ENCODE measurements at regions not wholly inside any gene's neighbourhood (a gene's known extent, or its start where the extent isn't known, plus 50 kb on each side); places are given as distances from the start of the nearest gene placed in this dataset.
"Not testable (repeated sequence)": the region's sequence is repeated elsewhere in the genome, so short reads cannot be mapped to it uniquely, and the experiment has no call there.

DNA sequence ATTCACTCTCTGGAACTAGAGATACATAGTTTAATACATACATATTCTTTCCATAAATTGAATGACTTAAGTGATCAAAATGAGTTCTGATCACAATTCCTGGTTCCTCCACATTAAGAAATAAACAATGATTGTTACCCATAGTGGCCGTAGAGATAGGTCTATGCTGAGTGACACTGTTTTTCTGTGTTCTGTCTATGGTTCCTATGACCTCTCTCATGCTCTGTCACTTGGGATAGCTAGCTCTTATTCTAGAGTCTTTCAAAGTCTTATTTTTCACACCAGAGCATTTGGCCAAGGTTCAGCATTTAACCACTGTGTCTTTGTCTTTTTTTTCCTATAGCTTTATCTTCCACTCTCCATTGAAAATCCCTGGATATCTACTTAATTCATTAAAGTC, 132.4 kb downstream of the GOLGA6L6 start:
- H3K36me3 ChIP-seq (ENCODE audit: low read depth, missing control alignments), result no peaks in the 10 kb centered on the region
- WGBS, 2 donors, result 68 to 88% methylated on average over 1 of the region's 1 CpG
- TF ChIP-seq, protein P1, sequence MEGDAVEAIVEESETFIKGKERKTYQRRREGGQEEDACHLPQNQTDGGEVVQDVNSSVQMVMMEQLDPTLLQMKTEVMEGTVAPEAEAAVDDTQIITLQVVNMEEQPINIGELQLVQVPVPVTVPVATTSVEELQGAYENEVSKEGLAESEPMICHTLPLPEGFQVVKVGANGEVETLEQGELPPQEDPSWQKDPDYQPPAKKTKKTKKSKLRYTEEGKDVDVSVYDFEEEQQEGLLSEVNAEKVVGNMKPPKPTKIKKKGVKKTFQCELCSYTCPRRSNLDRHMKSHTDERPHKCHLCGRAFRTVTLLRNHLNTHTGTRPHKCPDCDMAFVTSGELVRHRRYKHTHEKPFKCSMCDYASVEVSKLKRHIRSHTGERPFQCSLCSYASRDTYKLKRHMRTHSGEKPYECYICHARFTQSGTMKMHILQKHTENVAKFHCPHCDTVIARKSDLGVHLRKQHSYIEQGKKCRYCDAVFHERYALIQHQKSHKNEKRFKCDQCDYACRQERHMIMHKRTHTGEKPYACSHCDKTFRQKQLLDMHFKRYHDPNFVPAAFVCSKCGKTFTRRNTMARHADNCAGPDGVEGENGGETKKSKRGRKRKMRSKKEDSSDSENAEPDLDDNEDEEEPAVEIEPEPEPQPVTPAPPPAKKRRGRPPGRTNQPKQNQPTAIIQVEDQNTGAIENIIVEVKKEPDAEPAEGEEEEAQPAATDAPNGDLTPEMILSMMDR (IDR thresholded peaks at IDR 0.05), result no peak
- no peak for DNase-seq
- H3K9me3 ChIP-seq, result no peaks in the 10 kb centered on the region
- H3K27me3 ChIP-seq, result no peaks in the 10 kb centered on the region
- H3K27ac ChIP-seq, result no peak overlapping the region
- H3K4me3 ChIP-seq, result no peak overlapping the region
- intact Hi-C loops (cut with DNase I; ENCODE audit: low total_unique reads), result no loop called here
- H3K4me1 ChIP-seq, result no peaks in the 10 kb centered on the region

DNA sequence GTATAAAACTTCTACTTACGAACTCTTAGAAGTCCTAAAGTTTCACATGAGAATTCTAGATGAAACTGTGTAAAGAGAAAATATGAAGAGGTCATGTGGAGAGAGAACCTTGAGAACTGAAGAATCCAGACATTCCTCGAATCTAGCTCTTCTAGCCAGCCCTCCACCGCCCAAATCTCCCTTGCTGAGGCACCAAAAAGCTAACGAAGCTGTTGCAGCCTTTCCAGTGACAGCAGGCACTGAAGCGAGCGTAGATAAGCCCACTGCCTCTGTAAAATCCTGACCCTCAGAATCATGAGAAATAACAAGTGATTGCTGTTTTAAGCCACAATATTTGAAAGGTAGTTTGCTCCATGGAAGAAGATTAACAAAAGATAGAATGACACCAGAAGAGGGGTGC, 134.0 kb downstream of the GOLGA6L6 start:
- no peaks in the 10 kb centered on the region for H3K9me3 ChIP-seq
- 56 to 63% methylated on average over 6 of the region's 6 CpGs for WGBS, 2 donors
- H3K4me3 ChIP-seq, result no peak overlapping the region
- no peaks in the 10 kb centered on the region for H3K36me3 ChIP-seq (ENCODE audit: low read depth, missing control alignments)
- no peak overlapping the region for H3K27ac ChIP-seq
- no peaks in the 10 kb centered on the region for H3K27me3 ChIP-seq
- no peak for DNase-seq
- TF ChIP-seq, protein P1 (IDR thresholded peaks at IDR 0.05), result no peak
- TF ChIP-seq POLR2A (IDR thresholded peaks at IDR 0.05), result no peak
- intact Hi-C loops (cut with DNase I; ENCODE audit: low total_unique reads), result no loop called here
- no peaks in the 10 kb centered on the region for H3K4me1 ChIP-seq

DNA sequence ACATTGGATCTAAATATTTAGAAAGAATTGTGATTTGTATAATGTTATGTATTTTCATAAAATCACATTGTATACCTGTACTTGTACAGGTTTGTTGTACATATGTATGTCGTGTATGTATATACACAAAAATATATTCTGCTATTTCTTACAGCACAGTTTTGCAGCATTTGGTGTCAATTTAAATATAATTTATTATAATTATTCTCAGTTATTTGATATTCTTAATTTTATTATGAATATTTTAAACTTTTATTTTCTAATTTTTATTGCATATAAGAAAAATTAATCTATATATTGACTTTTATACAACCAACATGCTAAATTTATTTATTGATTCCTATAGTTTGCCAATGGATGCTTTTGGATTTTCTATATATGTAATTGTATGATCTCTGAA, 137.0 kb downstream of the GOLGA6L6 start:
- 57 to 63% methylated on average over 1 of the region's 1 CpG for whole genome bisulfite sequencing, 2 donors
- DNase-seq; H3K36me3 ChIP-seq (ENCODE audit: low read depth, missing control alignments); H3K27me3 ChIP-seq; H3K27ac ChIP-seq; H3K4me1 ChIP-seq; H3K4me3 ChIP-seq; H3K9me3 ChIP-seq; intact Hi-C loops (cut with DNase I; ENCODE audit: low total_unique reads): not testable (repeated sequence)

DNA sequence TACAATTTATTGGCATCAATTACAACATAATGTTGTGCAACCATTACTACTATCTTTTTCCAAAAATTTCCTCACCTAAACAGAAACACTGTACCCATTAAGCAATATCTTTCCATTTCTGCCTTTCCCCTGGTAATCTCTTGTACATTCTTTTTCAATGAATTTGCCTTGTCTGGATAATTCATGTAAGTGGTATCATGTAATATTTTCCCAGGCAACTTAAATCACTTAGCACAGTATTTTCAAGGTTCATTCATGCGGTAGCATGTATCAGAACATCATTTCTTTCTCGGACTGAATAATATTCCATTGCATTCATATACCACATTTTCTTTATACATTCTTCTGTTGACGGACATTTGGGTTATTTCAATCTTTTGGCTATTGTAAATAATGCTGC, 139.0 kb downstream of the GOLGA6L6 start:
- H3K27me3 ChIP-seq; H3K4me1 ChIP-seq; DNase-seq; H3K4me3 ChIP-seq; H3K9me3 ChIP-seq; H3K27ac ChIP-seq; H3K36me3 ChIP-seq (ENCODE audit: low read depth, missing control alignments); intact Hi-C loops (cut with DNase I; ENCODE audit: low total_unique reads): not testable (repeated sequence)
- 86 to 92% methylated on average over 3 of the region's 3 CpGs for WGBS, 2 donors

DNA sequence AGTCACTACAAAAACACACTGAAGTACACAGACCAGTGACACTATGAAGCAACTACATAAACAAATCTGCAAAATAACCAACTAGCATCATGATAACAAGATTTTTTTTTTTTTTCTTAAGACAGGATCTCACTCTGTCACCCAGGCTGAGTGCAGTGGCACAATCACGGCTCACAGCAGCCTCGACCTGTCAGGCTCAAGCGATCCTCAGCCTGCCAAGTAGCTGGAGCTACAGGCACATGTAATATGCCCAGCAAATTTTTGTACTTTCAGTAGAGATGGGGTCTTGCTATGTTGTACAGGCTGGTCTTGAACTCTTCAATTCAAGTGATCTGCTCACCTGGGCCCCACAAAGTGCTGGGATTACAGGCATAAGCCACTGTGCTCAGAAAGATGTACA, 140.5 kb downstream of the GOLGA6L6 start:
- H3K9me3 ChIP-seq; H3K27ac ChIP-seq; DNase-seq; H3K4me1 ChIP-seq; H3K27me3 ChIP-seq; H3K4me3 ChIP-seq; H3K36me3 ChIP-seq (ENCODE audit: low read depth, missing control alignments); intact Hi-C loops (cut with DNase I; ENCODE audit: low total_unique reads): not testable (repeated sequence)
- WGBS, 2 donors, result 70 to 88% methylated on average over 3 of the region's 3 CpGs

DNA sequence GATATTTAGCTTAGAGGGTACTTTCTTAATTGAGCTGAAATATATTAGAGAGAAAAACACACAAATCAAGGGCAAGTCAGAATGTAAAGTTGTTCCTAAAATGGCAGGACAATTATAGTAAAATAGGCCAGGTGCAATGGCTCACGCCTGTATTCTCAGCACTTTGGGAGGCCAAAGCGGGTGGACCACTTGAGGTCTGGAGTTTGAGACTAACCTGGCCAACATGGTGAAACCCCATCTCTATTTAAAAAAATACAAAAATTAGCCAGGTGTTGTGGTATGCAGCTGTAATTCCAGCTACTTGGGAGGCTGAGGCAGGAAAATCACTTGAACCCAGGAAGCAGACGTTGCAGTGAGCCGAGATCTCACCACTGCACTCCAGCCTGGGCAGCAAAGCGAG, 142.9 kb downstream of the GOLGA6L6 start:
- WGBS, 2 donors, result 66 to 70% methylated on average over 5 of the region's 5 CpGs
- intact Hi-C loops (cut with DNase I; ENCODE audit: low total_unique reads), result loop anchor here (10.0 kb wide), 1 partner anchor 54 kb away; no protein-coding TSS in a partner anchor
- H3K4me1 ChIP-seq, result not testable (repeated sequence)

DNA sequence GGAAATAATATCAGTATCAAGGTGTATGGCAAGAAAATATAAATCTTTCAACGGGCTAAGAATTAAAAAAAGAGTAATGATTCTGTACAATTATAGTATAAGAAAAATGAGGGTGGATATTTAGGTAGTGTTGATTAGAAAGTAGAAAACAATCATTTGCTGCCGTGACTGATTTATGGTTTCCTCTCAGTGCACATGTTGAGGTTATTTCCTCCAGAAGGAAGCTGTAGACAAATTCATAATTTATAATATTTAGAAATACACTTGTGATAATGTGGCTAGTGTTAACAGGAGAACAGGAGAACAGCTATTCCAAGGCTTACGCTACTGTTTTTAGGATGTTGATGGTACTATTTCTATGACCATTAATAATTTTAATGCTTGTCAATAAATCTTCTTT, 153.4 kb downstream of the GOLGA6L6 start:
- DNase-seq; H3K27me3 ChIP-seq; H3K4me1 ChIP-seq; H3K9me3 ChIP-seq; H3K4me3 ChIP-seq; intact Hi-C loops (cut with DNase I; ENCODE audit: low total_unique reads); H3K27ac ChIP-seq; H3K36me3 ChIP-seq (ENCODE audit: low read depth, missing control alignments): not testable (repeated sequence)
- WGBS, 2 donors, result 48 to 58% methylated on average over 3 of the region's 3 CpGs

More for the DNA sequence above, 142.9 kb downstream of the GOLGA6L6 start:
- H3K36me3 ChIP-seq (ENCODE audit: low read depth, missing control alignments); H3K4me3 ChIP-seq; H3K9me3 ChIP-seq; H3K27ac ChIP-seq; DNase-seq; H3K27me3 ChIP-seq: not testable (repeated sequence)
